Stromal cell of bone marrow (primary cell): ENCODE measurements at regions not wholly inside any gene's neighbourhood (a gene's known extent, or its start where the extent isn't known, plus 50 kb on each side); places are given as distances from the start of the nearest gene placed in this dataset.
"Not testable (repeated sequence)": the region's sequence is repeated elsewhere in the genome, so short reads cannot be mapped to it uniquely, and the experiment has no call there.

Experiments used
- DNase-seq: peaks from one replicate; pipeline ENCODE4 v3.0.0-alpha.2; 2012; ENCODE audit warnings: low read depth

- no peak for DNase-seq
Observed at GRCh38 chr14:105760691-105761344, 234.4 kb downstream of the TMEM121 start.

DNA sequence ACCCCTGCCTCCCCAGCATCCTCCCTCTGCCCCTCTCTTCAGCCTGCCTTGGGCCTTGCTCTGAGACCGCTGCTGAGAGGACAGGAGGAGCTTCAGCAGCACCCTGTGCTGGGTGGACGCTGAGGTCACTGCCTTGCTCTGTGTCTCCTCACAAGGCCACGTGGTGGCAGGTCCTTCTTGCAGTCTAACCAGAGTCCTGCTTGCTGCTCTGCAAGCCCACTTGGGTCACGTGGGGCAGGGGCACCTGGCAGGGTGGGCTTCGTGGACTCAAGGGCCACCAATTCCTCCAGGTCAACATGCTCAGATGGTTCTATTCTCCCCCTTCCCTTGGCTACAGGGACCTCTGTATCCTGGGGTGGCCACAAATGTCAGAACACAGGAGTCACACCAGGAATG lies 235.0 kb downstream of the TMEM121 start:
- not testable (repeated sequence) for DNase-seq

DNA sequence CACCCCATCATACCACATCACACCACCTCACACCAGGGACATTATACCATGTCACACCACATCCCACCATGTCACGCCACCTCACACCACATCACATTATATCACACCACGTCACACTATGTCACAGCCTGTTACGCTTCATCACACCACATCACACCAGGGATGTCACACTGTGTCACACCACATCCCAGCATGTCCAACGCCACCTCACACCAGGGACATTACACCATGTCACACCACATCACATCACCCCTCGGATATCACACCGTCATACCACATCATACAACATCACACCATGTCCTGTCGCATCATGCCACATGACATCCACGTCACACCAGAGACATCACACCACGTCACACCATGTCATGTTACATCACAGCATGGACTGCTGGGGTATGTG lies 235.5 kb downstream of the TMEM121 start:
- DNase-seq, result no peak

GRCh38 chr14:105762262-105762661 lies 235.9 kb downstream of the TMEM121 start:
- not testable (repeated sequence) for DNase-seq

- DNase-seq, result not testable (repeated sequence)
Observed at GRCh38 chr14:105764254-105764901, 238.0 kb downstream of the TMEM121 start.

- DNase-seq, result not testable (repeated sequence)
Observed at GRCh38 chr14:105765072-105765825, 238.9 kb downstream of the TMEM121 start.

- no peak for DNase-seq
Observed at GRCh38 chr14:105765893-105766614, 239.7 kb downstream of the TMEM121 start.

- no peak for DNase-seq
Observed at GRCh38 chr14:105767315-105767714, 240.9 kb downstream of the TMEM121 start.

GRCh38 chr14:105768039-105768438 lies 241.7 kb downstream of the TMEM121 start:
- DNase-seq, result not testable (repeated sequence)

DNA sequence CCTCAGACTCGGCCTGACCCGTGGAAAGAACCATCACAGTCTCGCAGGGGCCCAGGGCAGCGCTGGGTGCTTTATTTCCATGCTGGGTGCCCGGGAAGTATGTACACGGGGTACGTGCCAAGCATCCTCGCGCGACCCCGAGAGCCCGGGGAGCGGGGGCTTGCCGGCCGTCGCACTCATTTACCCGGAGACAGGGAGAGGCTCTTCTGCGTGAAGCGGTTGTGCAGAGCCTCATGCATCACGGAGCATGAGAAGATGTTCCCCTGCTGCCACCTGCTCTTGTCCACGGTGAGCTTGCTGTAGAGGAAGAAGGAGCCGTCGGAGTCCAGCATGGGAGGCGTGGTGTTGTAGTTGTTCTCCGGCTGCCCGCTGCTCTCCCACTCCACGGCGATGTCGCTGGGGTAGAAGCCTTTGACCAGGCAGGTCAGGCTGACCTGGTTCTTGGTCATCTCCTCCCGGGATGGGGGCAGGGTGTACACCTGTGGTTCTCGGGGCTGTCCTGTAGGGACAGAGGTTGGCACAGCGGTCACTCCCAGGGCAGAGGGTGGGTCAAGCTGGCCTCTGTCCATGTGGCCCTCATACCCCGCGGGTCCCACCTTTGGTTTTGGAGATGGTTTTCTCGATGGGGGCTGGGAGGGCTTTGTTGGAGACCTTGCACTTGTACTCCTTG lies 242.8 kb downstream of the TMEM121 start:
- not testable (repeated sequence) for DNase-seq

DNA sequence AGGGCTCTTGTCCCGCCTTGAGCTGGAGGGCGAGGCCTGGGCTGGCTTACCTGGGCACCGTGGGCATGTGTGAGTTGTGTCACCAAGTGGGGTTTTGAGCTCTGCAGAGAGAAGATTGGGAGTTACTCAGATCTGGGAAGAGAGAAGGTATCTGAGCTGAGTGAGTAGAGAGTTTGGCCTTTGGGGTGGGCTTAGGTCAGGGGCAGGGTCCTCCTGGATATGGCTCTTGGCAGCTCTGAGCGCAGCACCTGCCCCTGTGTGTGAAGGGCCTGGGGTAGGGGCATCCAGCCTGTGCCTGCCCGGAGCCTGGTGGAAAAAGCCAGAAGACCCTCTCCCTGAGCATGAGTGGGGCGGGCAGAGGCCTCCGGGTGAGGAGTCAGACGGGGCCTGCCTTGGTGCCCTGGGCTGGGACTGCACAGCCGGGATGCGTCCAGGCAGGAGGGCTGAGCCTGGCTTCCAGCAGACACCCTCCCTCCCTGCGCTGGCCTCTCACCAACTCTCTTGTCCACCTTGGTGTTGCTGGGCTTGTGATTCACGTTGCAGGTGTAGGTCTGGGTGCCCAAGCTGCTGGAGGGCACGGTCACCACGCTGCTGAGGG lies 244.3 kb downstream of the TMEM121 start:
- not testable (repeated sequence) for DNase-seq

DNA sequence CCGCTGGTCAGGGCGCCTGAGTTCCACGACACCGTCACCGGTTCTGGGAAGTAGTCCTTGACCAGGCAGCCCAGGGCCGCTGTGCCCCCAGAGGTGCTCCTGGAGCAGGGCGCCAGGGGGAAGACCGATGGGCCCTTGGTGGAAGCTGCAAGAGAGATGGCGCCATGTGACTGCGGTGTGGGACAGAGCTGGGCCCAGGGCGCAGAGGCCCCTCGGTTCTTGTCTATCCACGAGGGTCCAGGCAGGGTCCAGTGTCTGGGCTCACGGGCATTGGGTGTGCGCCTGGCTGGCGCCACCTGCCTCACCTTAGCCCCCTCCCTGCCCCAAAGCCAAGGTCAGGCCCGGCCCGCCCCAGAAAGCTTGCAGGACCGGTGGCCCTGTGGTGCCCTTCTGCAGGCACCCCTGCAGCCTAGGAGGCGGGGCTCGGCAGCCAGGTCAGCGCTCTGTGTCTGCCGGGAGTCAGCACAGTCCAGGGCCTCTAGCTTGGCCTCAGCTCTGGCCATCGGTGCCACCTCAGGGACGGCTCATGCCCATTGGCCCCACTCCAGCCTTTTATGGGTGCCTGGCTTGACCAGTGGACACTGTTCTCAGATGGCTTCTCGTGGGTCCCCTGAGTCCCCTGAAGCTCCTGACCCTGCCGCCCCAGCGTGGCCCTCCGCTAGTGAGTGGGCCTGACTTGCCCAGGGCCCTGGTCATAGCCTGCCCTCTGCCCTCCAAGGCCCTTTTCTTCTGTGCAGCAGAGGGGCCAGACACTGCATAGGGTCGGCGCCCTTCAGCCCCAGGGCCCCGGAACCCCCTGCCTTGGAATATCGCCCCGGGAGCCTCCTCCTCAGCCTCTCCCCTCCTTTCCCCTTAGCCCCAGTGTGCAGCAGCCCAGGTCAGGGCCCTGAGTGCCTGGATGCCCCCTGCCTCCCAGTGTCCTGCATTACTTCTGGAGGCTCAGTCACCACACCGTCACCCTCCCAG lies 245.2 kb downstream of the TMEM121 start:
- not testable (repeated sequence) for DNase-seq

DNA sequence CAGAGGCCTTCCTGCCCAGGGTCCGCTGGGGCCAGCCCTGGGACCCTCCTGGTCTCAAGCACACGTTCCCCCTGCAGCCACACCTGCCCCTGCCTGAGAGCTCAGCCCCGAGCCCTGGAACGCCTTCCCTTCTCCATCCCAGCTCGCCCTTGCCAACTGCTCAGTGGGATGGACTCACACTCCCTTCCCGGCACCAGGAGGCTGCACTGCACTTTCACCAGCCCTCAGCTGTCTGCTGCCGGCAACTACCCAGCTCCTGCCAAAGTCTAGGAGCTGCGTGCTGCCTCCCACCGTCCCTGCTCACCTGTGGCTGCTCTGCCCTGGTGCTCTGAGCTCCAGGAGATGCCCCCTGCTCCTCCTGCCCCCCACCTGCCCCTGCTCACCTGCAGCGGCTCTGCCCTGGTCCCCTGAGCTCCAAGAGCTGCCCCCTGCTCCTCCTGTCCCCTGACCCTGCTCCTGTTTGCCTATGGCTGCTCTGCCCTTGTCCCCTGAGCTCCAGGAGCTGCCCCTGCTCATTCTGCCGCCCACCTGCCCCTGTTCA lies 246.4 kb downstream of the TMEM121 start:
- not testable (repeated sequence) for DNase-seq

GRCh38 chr14:105773584-105773983 lies 247.2 kb downstream of the TMEM121 start:
- no peak for DNase-seq

DNA sequence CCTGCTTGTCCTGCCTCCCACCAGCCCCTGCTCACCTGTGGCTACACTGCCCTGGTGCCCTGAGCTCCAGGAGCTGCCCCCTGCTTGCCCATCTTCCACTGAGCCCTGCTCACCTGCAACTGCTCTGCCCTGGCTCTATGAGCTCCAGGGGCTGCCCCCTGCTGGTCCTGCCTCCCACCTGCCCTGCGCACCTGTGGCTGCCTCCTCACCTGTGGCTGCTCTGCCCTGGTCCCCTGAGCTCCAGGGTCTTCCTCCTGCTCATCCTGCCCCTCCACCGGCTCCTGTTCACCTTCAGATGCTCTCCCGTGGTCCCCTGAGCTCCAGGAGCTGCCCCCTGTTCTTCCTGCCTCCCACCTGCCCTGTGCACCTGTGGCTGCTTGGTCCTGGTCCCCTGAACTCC lies 247.6 kb downstream of the TMEM121 start:
- DNase-seq, result no peak

- not testable (repeated sequence) for DNase-seq
Observed at GRCh38 chr14:105774585-105775348, 248.4 kb downstream of the TMEM121 start.

DNA sequence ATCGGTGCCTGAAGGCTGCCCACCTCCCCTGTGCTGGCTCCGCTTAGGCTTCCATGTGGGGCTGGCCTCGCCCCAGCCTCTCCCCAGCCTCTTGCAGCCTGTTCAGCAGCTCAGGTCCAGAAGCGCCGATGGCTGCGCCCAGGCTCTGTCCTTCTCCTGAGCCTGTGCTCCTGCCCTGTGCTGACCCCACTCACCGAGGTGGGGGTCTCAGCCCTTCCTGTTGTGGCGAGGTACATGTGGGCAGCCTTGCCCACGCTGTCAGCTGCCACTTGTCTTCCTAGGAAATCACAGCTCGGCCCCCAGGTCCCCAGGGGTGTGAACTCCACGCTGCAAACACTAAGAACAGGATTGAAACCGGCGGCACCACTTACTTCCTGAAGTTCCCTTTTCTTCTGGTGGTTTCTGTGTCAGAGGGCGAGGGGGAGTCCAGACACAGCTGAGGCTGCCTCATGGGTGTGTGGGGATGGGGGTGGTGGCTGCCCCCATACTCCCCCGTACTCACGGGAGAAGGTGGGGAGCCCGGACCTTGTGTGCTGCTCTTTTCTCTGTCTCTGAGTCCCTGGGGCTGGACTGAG lies 249.1 kb downstream of the TMEM121 start:
- DNase-seq, result not testable (repeated sequence)

DNA sequence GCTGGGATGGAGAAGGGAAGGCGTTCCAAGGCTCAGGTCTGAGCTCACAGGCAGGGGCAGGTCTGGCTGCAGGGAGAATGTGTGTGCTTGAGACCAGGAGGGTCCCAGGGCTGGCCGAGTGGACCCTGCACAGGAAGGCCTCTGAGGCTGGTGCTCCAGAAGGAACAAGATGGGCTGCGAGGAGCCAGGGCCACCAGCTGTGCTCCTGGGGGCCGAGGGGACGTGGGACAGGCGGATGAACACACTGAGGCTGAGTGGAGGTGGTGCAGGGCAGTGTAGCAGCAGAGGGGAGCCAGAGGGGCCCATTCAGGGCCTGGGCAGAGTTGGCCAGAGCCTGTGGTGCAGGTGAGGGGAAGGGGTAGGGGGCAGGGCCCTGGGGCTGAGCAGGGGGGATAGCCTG lies 249.7 kb downstream of the TMEM121 start:
- not testable (repeated sequence) for DNase-seq

DNA sequence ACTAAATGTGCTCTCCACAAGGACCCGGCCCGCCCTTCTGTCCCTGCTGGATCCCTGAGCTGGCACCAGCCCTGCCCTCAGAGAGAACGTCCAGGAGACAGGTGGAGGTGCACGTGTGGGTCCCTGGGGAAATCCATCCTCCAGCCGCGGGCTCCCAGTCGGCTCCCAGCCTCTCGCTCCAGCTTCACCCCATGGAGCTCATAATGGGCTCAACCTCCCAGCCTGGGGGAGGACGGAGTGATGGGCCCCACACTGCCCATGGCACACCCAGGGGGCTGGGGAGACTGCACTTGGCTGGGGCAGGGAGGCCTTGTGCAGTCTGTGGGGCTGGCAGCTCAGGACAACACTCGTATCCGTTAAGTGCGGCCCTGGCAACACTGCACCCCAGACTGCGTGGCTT lies 250.5 kb downstream of the TMEM121 start:
- DNase-seq, result no peak
